Brain microvascular endothelial cell (primary cell): ENCODE measurements at regions not wholly inside any gene's neighbourhood (a gene's known extent, or its start where the extent isn't known, plus 50 kb on each side); places are given as distances from the start of the nearest gene placed in this dataset.

Experiments
- DNase-seq: peaks from one replicate; pipeline ENCODE4 v3.0.0-alpha.2; 2020
- H3K27ac ChIP-seq: fragments of 250-450 bp; sonication (Bioruptor Pico); 2 replicates; pipeline ENCODE4 v1.5.1; 2020; ENCODE audit warnings: mild to moderate bottlenecking, moderate library complexity
- H3K27me3 ChIP-seq: fragments of 250-450 bp; sonication (Bioruptor Pico); replicated peaks from 2 replicates; pipeline ENCODE4 v1.5.1; 2020; ENCODE audit warnings: mild to moderate bottlenecking
- H3K36me3 ChIP-seq: fragments of 250-450 bp; sonication (Bioruptor Pico); replicated peaks from 2 replicates; pipeline ENCODE4 v1.5.1; 2020; ENCODE audit warnings: mild to moderate bottlenecking
- H3K4me3 ChIP-seq: 2 replicates; pipeline ENCODE4 v1.5.1; 2011; ENCODE audit warnings: low read depth, mild to moderate bottlenecking, control low read depth, low read length, moderate library complexity
- CTCF ChIP-seq: IDR thresholded peaks from 2 replicates; pipeline ENCODE4 v1.5.1; 2011; ENCODE audit warnings: low read depth, mild to moderate bottlenecking, moderate library complexity, low read length, control low read depth, inconsistent platforms; ENCODE audit errors: missing control alignments
- in situ Hi-C: cut with HindIII; loops from 2 replicates; pipeline ENCODE4 v1.10.0; 2017; ENCODE audit warnings: low sequenced_read_pairs, low pct_ligation_motif_present

GRCh38 chr3:102122527-102122926 is 273.2 kb downstream of the NFKBIZ start:
- H3K4me3 ChIP-seq = no peak overlapping the region
- H3K36me3 ChIP-seq = no peaks in the 10 kb centered on the region
- no peak overlapping the region for H3K27ac ChIP-seq
- in situ Hi-C loops = no loop called here
- no peak for DNase-seq
- H3K27me3 ChIP-seq = no peaks in the 10 kb centered on the region
- no peak for TF ChIP-seq CTCF

GRCh38 chr3:102123590-102124190 is 274.4 kb downstream of the NFKBIZ start:
- no peak for TF ChIP-seq CTCF
- DNase-seq = peak; percentile 29
- in situ Hi-C loops = no loop called here
- no peaks in the 10 kb centered on the region for H3K27me3 ChIP-seq
- H3K4me3 ChIP-seq = no peak overlapping the region
- peak overlapping the region; percentile 79 for H3K27ac ChIP-seq
- H3K36me3 ChIP-seq = no peaks in the 10 kb centered on the region

GRCh38 chr3:102124282-102124681 is 275.0 kb downstream of the NFKBIZ start:
- Histone ChIP-seq H3K4me3 (no peak overlapping the region), H3K36me3 (no peaks in the 10 kb centered on the region), H3K27ac (peak overlapping the region; percentile 79), H3K27me3 (no peaks in the 10 kb centered on the region)
- TF ChIP-seq CTCF = no peak
- peak; percentile 22 for DNase-seq
- in situ Hi-C loops = no loop called here

- no peak overlapping the region for H3K4me3 ChIP-seq
- no peak for TF ChIP-seq CTCF
- in situ Hi-C loops = no loop called here
- DNase-seq = no peak
- no peaks in the 10 kb centered on the region for H3K27me3 ChIP-seq
- H3K36me3 ChIP-seq = no peaks in the 10 kb centered on the region
- peak overlapping the region; percentile 79 for H3K27ac ChIP-seq
Observed at GRCh38 chr3:102124704-102125103, 275.4 kb downstream of the NFKBIZ start.

- no peaks in the 10 kb centered on the region for H3K27me3 ChIP-seq
- DNase-seq = no peak
- in situ Hi-C loops = no loop called here
- no peak overlapping the region for H3K4me3 ChIP-seq
- no peak overlapping the region for H3K27ac ChIP-seq
- H3K36me3 ChIP-seq = no peaks in the 10 kb centered on the region
- no peak for TF ChIP-seq CTCF
Observed at GRCh38 chr3:102125197-102125993, 276.1 kb downstream of the NFKBIZ start.
